GM20000 (cell line): ENCODE measurements at regions not wholly inside any gene's neighbourhood (a gene's known extent, or its start where the extent isn't known, plus 50 kb on each side); places are given as distances from the start of the nearest gene placed in this dataset.

ENCODE experiments used
- DNase-seq: peaks from one replicate; pipeline ENCODE4 v3.0.0; 2012; ENCODE audit warnings: low spot score
- CTCF ChIP-seq: IDR thresholded peaks from 2 replicates; pipeline ENCODE4 v1.5.1; 2012; ENCODE audit warnings: mild to moderate bottlenecking, control low read depth; ENCODE audit errors: extremely low read depth, missing control alignments

GRCh38 chr2:53576166-53576565 lies 191.4 kb upstream of the CHAC2 start:
- DNase-seq: no peak
- TF ChIP-seq CTCF: no peak

GRCh38 chr2:53575721-53576124 lies 191.9 kb upstream of the CHAC2 start:
- no peak for DNase-seq
- TF ChIP-seq CTCF: no peak

- TF ChIP-seq CTCF: no peak
- DNase-seq: no peak
Observed at GRCh38 chr2:53572696-53573095, 194.9 kb upstream of the CHAC2 start.

- TF ChIP-seq CTCF: no peak
- no peak for DNase-seq
Observed at GRCh38 chr2:53569957-53570727, 197.5 kb upstream of the CHAC2 start.

- no peak for TF ChIP-seq CTCF
- no peak for DNase-seq
Observed at GRCh38 chr2:53568469-53568868, 199.1 kb upstream of the CHAC2 start.

- DNase-seq: no peak
- TF ChIP-seq CTCF: no peak
Observed at GRCh38 chr2:53567073-53567472, 200.5 kb upstream of the CHAC2 start.

- TF ChIP-seq CTCF: no peak
- no peak for DNase-seq
Observed at GRCh38 chr2:53562407-53562806, 205.2 kb upstream of the CHAC2 start.
